GM18873 (cell line): ENCODE measurements at regions not wholly inside any gene's neighbourhood (a gene's known extent, or its start where the extent isn't known, plus 50 kb on each side); places are given as distances from the start of the nearest gene placed in this dataset.

Experiments
- ATAC-seq: cut with Tn5 transposase; IDR thresholded peaks from one replicate; pipeline ENCODE4 v1.9.1; 2021; ENCODE audit warnings: mild to moderate bottlenecking, moderate library complexity, moderate number of reproducible peaks; ENCODE audit not compliant: unreplicated experiment, low FRiP score

DNA sequence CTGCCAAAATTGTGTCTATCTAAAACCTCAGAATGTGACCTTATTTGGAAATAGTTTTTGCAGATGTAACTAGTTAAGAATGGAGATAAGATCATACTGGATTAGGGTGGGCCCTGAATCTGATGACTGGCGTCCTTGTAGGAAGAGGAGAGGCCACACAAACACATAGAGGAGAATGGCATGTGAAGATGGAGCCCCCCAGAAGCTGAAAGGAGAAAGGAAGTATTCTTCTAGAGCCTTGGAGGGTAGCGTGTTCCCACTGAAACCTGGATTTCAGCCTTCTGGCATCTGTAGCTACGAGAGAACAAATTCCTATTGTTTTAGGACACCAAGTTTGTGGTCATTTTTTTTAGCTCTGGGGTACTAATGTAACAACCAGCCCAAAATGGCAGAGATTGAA, 423.0 kb upstream of the TPM1 start:
- no peak for ATAC-seq

DNA sequence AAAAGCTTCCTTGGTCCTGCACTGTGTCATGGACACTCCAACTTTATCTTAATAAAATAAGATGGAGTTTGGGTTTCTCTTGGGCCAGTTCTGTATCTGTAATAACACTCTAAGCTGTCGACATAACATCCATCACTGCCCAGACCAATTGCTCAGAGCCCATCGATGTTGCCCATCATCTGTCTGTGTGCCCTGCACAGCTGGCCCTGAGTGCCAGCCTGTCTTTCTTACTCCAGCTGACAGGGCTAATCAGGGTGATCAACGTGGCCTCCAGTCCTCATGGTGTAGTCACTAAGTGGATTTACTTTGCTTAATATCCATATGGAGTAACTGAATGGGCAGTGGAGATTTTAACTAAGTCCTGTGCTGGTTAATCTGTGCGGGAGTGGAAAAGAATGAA, 419.8 kb upstream of the TPM1 start:
- ATAC-seq = no peak

DNA sequence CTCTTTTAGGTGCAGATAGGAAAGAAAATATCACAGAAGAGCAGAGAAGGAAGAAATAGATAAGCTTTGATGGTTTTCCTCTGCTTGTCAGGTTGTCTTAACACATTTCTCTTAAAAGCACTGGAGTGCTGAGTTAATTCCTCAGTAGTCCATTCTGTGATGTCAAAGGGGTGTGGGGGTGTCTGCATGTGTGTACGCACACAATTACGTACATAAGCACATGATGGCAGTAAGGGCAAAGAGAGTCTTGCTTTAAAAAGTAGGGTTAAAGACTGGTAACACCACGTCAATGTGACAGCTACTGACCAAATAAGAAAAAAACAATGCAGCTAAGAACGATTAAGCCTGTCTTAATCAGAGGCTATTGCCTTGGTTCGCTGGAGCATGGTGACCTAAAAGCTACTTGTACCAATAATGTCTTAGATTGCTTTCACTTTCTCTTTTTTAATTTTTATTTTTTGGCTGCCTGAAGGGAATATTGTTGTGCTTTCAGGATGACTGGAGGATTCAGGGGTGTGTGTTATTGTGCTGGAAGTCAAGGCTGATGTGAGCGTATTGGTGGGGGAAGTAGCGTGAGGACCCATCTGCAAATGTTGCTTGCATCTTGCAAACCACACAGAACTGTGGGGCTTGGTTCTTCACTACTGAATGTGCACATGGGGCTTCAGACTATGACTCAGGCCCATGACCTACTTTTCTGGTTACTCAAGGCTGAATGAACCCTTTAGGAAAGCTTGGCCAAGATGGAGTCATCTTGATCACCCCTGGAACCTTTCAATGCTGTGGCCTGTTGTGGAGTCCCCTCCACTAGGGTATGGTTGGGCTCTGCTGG, 417.8 kb upstream of the TPM1 start:
- no peak for ATAC-seq

DNA sequence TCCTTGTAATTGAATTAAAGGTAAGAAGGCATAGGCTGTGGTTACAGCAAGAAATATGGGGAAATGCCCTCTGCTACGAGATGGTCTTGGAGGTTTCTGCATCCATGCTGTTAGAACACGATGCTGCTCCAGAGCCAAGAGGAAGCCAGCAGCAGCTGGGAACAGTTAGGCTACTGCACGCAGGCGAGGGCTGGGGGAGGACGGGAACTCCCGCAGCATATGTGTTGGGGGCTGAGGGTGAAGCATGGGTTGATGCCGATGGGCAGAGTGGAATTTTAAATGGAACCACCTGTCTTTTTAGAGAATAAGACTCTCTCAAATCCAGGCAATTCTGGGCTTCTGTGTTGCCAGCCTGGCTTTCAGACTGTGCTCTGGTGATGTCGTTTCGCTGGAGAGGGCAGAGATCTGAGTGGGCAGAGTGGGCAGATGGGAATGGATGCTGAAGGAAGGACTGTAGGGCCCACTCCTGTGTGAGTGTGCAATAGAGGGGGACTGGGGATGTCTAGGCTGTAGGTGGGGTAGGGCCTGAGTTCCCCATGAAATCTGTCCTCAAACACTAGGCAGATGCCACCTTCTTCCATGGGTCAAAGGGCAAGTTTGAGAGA, 417.0 kb upstream of the TPM1 start:
- no peak for ATAC-seq

DNA sequence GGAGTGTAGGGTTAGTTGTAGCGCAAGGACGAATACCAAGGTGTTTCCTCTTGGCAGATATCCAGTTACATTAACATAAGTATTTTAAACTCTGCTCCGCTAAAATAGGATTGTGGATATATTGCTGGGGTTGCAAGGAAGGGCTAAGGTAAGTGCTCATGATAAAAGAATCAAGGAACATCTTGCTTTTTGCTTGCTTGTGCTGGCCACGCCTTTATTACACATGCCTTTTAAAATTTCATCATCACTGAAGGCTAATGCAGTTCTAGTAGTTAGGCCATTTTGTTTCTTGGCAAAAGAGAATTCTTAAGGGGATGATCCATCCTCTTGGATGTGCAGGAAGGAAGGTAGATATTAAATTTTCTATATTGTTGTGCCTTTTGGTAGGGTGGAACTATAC, 415.6 kb upstream of the TPM1 start:
- ATAC-seq = no peak

DNA sequence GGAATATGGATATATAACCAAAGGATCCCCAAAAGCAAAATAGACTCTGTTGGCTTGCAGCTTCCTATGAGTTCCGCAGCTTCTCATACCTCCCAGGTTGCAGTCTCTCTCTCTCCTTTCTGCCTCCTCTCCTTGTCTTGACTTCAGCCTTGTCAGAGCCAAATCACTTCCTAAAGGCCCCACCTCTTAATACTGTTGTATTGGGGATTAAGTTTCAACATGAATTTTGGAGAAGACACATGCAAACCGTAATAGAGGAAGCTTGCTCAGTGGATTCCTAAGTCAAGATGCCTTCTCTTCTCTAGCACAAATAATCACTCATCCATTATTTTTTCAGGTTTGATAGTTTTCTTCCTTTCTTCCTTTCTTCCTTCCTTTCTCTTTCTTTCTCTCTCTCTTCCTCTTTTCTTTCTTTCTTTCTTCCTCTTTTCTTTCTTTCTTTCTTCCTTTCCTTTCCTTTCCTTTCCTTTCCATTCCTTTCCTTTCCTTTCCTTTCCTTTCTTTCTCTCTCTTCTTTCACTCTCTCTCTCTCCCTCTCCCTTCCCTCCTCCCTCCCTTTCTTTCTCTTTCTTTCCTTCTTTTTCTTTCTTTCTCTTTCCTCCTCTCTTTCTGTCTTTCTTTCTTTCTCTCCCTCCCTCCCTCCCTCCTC, 411.3 kb upstream of the TPM1 start:
- ATAC-seq = no peak

DNA sequence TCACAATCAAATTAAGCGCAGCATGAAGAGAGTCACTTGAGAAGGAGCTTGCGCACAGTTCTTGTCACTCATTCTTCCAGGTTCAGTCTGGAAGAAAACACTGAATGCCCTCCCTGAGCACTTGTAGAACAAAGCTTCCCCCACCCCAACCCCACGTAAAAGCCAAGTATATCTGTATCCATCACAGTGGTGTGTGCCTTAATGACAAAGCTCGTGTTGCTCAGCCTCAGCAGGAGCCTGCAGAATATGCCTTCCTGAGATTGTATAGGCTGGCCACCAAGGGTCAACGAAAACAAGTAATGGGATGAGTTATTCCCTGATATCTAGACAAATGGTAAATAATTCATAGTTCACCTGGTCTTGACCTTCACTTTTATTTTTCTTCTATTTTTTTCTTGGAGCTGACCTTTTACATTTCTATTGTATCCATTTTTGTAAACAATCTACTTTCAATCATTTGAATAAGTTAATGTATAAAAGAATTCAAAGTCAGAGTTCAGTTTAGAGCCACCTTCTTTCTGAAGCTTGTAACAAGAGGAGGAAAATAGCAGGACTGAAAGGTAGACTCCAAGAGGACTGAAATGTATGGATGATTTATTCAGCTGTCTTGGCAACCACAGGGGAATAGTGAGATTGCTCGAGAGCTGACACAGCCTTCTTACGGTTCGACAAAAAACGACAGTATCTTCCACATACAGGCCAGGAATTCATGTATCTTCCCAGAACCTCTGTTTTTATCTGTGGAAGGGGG, 405.5 kb upstream of the TPM1 start:
- no peak for ATAC-seq

DNA sequence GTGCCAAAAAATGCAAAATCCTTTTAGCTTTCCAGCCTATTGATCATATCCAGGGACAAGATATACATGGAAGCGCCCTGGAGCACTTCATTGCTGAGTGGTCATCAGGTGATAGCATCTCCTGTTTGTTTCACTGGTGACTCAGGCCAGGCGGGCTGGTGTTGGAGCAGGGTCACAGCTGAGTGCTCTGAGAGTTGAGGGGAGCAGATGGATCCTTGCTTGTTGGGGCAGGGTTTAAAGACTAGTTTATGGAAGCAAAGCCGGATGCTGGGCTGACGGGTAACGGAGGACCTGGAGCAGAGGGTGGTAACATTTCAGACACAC, 405.0 kb upstream of the TPM1 start:
- no peak for ATAC-seq

DNA sequence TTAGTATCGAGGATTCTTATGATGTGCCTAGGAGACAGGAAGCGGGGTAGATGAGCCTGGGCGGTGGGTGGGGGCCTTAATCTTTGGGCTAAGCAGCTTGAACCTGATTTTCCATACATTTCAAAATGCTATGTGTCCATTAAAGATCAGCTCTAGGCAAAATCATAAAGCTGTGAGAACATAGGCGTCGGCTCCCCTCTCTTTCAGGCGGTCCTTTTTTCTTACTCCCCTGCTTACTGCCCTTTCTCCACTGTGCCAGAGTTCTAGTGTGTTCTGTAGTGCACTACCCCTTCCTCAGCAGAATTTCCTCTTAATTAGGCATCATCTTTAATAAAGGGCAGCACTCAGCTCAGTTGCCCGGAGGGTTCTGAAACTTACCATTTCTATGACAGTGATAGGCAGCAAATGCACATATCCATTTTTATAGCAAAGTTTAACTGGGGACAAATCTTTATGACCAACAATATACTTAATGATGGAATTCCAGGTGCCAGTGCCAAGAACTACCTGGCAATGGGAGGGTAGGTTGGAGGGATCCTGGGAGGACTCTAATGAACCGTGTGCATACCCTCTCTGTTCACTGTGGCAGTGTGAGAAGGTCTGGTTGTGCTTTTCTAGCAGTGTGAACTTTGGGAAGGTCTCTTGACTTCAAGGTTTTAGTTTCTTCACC, 404.5 kb upstream of the TPM1 start:
- no peak for ATAC-seq

DNA sequence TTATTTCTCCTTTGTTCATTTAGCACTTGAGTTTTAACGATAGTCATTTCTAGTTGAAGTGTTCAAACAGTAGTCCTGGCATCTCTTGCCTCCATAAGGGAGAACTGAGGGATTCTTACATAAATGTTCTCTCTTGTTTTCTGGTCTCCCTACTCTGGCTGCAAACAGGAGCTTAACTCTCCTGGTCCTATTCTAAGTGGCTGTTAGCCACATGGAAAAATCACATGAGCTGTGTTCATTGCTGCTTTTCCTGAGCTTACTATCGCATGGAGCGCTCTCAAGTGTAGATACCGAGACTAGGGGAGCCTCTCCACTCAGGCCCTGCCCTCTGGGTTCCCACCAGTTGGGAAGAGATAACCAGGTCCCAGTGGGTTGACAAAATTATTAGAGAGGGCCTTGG, 403.1 kb upstream of the TPM1 start:
- no peak for ATAC-seq

DNA sequence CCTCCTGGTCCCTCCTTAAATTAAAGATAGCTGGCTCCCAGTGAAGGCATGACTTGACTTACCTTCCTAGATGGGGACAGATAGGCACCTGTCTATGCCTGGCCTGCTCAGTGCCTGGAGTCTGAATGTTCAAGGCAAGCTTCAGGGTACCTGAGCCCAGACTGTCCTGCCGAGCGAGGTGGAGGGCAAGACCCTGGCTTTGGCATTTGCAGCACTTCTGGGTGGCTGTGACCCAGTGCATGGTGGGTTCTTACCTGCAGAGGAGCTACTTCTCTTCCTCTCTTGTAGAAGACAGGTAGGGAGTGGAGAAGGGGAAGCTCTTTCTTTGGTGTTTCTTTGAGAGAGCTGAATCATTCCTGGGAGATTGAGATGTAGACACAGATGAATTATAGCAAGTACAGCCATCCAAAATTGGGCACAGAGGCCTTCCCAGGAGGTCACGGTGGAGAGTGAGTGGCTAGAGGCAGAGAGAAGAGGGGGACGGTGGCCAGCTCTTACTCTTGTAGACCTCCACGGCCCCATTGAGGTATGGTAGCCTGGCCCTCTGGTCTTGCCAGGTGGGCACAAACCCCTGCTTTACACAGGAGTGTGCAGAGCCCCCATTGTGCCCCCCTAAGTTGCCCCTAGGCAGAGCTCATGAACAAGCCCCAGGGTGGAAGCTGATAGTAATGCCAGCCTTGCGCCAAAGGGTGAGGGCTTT, 402.5 kb upstream of the TPM1 start:
- ATAC-seq = no peak

DNA sequence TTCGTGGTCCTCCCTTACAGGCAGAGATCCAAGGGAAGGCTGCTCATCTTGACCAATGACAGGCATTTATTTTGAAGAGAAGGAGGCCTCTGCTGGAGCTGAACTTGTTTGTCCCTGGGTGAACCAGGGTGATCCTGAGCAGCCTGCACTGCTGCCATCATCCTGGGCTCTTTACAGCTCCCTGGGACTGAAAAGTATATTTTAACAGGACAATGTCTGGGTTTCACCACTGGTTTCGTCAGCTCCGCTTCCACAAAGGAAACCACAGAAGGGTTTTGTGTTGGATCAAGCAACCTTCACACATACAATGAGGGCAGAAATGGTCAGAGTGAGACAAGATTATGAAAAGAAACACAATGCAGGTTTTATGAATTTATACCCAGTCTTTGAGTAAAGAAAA, 400.7 kb upstream of the TPM1 start:
- ATAC-seq = no peak

DNA sequence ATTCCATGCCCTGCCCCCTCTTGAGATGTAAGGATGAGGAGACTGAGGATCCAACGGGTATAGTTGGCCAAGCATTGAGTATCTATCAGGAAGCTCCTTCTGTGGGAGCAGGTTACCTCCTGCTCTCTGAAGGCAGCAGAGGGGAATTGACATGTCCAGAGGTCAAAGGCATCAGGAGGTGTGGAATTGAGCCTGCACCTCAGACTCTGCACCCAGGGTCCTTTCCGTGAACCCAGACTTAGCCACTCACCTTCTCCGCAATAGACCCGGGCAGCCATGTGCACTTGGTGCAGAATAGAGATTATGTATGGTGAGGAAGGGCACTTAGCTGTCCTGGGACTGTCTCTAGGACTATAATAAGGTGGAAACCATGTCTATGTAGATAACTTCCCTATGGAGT, 399.0 kb upstream of the TPM1 start:
- ATAC-seq = no peak

DNA sequence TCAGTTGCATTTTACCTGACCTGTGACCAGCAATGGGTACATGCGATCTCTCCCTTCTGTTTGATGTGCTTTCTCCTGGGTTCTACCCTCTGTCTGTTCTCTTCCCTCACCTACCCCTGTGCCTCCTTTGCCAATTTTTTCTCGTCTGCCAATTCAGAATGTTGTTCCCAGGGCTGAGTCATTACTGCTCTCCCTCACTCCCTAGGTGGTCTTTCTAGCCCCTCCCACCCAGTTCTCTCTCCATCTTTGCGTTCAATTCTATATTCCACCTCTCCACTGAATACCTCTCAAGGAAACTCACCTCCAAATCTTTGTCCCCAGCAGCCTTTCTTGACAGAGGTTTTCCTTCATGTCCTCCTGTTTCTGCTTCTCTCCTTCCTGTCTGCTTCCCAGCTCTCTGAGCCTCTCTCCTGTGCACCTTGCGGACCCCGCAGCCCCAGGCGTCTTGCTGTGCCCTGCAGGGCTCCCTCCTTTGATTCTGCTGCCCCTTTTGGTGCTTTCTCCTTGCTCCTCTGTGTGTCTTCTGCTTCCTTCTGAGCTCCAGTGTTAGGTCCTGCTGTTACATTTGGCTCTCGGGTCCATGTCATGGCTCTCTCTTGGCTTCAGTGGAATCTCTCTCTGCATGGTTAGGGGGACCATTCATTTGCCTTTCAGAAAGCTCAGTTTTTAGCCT, 398.2 kb upstream of the TPM1 start:
- no peak for ATAC-seq

DNA sequence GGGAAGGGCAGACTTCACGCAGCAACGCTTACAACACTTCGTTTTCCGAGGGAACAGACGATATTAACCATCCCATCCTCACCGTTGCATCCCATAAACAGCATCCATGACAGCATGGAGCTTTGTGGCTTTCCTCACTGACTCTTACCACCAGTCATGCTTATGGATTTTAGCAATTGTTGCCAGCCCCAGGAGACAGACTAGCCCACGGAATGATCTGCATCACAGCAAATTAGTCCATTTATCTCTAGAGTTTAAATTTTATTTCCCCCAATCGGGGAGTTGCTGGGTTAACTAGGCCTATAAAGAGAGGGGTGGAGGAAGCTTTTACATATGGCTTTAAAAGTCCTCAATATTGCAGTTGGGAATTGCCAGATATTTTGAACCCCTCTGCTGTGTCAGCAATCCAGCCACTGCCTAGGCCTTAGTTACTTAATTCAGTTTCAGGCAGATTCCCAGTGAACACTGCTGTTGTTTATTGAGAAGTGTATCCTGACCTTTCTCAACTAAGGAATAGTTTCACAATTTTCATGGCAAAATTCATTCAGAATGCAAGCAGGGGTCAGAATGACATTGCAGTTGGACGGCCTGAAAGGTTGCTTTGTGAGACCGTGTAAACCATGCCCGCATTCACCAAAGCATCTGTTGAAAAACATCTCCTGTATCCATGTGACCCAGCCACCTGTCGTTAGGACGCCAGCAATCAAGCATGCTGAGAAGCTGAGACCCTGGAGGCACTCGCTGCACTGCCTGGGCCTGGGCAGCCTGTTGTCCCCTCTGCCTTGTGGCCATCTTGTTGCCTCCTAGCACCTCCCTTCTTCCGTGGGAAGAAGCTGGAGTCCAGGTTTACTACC, 397.4 kb upstream of the TPM1 start:
- no peak for ATAC-seq

DNA sequence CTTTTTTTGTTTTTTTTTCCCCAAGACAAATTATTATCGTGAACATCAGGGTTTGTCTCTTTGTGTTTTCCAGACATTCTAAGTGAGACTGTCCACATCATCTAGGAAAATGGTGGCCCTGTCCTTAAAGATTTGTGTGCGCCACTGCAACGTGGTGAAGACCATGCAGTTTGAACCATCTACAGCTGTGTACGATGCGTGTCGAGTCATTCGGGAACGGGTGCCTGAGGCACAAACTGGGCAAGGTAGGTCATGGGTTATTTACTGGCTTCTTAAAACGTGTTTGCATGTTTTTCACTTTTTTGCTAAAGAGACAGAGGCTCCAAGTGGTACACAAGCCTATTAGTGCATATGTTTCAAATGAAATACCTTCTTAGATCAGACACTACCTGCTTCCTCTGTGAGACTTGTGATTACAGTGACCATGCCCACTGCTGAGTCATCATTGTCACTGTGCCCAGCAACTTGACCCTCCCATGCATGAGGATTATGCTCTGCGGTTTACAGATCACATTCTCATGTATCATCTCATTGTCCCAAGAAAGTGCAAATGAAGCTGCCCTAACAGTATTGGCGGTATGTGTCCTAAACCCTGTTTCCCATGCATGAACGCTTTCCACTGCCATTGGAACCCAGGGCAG, 395.2 kb upstream of the TPM1 start:
- ATAC-seq = no peak

DNA sequence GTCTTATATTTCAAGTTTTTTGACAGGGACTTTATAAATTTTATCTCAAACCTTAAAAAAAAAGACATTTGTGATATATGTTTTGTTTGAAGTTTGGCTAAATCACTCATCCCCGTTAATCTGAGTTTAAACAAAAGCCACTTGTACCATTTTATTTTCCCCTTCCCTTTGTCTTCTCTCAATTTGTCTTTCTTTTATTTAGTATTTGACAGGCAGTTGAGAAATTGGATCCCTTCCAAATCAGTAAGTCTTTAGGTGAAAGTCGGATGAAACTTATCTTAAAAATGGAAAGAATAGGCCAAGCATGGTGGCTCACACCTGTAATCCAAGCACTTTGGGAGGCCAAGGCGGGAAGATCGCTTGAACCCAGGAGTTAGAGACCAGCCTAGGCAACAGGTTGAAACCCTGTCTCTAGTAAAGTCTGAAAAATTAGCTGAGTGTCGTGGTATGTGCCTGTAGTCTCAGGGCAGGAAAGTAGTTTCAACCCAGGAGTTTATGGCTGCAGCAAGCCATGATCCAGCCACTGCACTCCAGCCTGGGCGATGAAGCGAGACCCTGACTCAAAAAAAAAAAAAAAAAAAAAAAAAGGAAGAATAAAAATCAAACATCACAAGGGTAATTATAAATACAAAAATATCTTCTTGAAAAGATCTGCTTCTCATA, 394.6 kb upstream of the TPM1 start:
- no peak for ATAC-seq

DNA sequence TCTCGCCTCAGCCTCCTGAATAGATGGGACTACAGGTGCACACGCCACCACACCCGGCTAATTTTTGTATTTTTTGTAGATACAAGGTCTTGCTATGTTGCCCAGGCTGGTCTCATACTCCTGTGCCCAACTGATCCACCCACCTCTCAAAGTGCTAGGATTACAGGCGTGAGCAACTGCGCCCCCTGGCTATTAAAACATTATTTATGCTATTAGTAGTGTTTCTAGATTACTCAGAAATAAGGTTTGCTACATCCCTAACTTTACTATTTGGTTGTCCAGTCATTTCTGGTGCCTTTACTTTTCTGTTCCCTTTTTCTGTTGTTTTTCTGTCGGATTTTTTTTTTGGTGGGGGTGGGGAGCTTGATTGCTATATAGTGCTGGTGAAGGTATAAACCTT, 393.6 kb upstream of the TPM1 start:
- no peak for ATAC-seq
